ENCODE measurements at regions not wholly inside any gene's neighbourhood (a gene's known extent, or its start where the extent isn't known, plus 50 kb on each side); places are given as distances from the start of the nearest gene placed in this dataset.
A peak's percentile ranks its signal among the peaks of the same experiment; 100 is the strongest.
"Not testable (repeated sequence)": the region's sequence is repeated elsewhere in the genome, so short reads cannot be mapped to it uniquely, and the experiment has no call there.

DNA sequence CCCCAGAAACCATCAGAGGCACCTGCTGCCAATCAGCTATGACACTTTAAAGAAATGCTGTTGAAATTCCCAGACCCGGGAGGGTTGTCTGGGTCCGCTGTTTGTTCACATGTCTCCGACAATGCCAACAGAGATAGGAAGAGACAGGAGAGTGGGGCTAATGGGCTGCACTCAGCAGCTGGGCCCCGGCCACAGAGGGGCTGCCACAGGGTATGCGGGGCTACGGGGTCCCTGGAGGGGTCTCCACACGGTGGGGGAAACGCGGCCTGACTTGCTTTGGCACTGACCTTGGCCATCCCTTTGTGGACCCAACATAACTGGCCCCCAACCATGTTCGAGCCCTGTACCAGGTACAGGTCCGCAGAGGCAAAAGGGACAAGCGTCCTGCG lies 121.0 kb upstream of the PPP1R26 start:
- DNase-seq (ENCODE audit: low spot score): no peak

DNA sequence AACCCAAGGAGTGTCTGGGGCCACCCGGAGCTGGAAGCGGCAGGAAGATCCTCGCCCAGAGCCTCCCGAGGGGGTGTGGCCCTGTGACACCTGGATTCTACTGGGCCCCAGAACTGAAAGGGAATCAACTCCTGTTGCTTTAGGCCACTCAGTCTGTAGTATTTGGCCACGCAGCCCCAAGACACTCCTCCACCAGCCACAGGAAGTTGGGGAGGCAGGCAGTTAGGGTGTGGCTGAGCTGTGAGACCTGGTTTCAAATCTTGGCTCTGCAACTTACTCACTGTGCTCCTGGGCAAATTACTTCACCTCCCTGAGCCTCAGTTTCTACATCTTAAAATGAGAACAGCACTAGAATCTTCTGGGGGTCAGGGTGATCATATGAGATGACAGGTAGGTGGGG lies 119.8 kb upstream of the PPP1R26 start:
- no peak for DNase-seq (ENCODE audit: low spot score)

DNA sequence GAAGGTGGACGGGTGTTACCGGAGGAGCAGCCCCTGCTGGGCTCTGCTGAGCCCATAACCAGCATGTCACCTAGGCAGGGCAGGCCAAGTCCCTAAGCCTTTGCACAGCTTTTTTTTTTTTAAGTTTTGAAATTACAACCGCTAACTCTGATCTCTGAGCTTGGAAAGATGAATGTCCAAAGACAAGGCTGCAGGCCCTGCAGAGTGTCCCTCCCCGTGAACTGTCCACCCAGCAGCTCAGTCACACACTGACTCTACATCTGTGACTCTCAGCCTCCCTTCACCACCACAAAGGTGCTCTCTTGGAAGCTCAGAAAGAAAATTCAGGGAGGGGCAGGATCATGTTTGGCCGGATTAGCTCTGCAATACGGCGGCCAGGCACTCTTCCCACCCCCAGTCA lies 119.0 kb upstream of the PPP1R26 start:
- no peak for DNase-seq (ENCODE audit: low spot score)

DNA sequence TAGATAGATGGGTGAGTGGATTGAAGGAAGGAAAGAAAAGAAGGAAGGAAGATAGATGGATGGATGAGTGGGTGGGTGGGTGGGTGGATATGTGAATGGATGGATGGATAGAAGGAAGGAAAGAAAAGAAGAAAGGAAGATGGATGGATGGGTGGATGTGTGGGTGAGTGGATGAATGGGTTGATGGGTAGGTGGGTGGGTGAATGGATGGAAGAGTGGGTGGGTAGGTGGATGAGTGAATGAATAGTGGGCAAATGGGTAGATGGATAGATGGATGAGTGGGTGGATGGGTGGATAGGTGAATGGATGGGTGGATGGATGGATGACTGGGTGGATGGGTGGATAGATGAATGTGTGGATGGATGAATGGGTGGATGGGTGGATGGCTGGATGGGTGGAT lies 117.9 kb upstream of the PPP1R26 start:
- DNase-seq (ENCODE audit: low spot score): not testable (repeated sequence)

DNA sequence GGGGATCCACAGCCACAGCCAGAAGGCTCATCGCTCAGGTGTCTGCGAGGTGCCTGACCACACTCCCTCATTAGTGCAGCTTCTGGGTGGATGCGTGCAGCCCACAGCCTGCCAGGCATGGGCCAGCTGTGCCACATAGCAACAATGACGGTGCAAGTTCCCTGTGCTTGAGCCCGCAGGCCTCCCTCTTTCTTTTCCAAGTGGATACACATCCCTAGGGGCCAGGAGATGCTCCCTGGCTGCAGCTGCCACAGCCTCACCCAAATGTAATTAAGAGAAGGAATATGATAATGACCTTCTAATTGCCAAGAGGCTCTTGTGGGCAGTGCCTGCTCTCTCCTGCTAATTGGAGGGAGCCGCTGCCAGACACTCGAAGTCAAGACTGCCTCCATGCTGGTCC lies 116.0 kb upstream of the PPP1R26 start:
- DNase-seq (ENCODE audit: low spot score): no peak

DNA sequence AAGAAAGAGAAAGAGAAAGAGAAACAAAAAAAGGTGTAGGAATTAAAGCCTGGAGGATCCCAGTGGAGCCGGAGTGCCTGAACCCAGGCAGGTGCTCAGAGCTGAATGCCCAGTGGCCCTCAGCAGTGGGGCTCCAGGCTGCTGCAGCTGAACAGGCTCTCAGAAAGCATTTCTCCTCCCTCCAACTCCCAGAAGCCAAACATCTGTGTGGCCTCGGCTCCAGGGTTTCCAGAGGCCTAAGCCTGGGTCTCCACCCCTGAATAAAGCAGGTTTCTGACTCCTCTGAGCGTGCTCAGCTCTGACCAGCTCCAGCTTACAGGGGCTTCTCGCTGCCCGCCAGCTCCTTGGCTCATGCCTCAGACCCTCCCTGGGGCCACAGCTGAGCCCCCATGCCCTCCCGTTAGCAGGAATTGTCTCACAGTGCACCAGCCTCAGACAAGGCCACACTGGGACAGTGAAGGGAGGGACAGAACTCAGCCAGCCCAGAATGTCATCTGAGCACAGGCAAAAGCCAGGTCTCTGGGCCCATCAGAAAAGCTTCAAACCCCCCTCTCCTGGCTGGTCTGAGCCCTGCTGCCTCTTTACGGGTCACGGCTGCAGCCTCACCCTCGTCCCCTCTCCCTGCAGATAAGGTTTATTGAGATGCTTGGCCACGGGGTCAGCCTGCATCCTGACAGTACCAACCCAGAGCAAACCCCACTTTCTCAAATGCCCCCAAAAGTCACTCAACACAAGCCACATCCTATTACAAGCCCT lies 114.4 kb upstream of the PPP1R26 start:
- DNase-seq (ENCODE audit: low spot score): no peak

DNA sequence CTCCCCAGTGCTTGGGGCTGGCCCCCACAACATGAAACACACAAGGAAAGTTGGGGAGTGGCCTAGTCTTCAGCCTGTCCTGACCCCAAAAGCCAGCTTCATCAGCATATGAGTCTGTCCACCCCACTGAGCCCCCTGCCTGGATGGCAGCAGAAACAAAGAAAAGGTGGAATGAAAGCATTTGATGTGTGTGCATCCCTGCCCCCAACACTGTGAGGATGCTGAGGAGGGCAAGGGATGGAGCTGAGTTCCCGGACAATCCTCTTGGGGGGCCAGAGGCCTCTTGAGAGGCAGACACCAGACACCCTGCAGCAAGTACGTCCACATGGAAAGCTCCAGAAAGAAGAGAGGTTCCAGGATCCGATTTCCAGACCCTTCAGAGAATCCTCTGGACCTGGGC lies 113.5 kb upstream of the PPP1R26 start:
- no peak for DNase-seq (ENCODE audit: low spot score)

DNA sequence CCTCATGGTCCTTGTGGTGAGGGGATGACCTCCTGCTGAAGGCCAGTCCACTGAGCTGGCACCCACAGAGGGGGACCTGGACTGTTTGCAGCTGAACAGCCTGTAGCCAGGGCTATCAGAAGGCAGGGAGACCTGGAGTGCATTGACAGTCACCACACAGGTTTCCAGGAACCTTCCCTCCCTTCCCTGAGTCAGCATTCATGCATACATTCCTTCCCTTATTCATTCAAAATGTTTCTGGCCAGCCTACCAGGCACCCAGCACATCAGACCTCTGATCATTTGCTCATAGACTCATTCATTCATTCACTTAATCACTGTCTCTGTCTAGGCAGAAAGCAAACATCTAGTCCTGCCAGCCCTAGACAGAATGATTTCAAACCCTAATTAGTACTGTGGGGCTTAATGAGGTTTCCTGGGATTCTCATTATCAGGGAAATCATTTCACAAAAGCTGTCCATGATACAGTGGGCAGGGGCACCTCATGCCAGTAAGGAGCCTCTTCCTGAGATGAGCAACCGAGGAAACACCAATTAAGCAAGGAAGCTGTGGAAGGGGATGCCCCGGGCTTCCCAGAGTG lies 110.1 kb upstream of the PPP1R26 start:
- DNase-seq (ENCODE audit: low spot score): no peak

DNA sequence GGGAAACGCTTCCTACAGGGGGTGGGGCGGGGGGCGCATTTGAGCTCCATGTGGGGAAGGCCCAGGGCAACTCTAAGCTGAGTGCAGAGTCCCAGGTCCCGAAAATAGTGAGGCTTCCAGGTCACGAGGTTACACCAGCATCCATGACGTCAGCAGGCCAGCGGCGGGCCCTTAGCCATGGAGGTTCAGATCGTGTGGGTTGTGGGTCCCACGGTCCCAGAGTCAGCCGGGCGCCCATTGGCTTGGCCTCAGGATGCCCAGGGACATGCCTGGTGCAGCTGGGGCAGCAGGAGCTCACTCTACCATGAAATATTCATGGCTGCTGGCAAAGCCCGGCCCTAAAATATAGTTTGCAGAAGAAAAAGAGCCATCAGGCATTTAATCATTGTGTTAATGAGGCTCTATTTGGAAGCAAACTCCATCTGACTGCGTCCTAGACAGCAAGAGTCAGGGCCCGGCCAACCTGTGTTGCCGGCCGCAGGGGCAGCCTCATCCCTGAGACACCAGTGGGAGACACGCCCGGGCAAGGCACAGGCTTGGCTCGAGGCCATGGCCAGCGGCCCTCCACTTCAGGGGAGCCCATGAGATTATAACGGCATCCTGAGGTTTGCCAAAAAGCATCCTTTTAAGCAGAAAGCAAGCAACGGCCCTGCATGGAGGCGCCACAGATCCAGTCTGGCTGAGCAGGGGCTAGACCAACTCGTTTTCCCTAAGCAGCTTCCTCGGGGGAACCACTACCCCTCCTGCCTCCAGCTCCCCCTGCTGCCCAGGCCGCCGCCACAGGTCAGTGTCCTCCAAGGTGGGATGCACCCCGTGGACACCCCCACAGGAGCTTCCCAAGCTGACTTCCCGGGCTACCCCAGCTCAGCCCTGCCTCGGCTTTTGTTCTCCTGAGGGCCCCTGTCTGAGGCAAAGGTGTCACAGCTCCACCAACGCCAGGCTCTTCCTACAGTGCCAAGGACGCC lies 108.9 kb upstream of the PPP1R26 start:
- no peak for DNase-seq (ENCODE audit: low spot score)

DNA sequence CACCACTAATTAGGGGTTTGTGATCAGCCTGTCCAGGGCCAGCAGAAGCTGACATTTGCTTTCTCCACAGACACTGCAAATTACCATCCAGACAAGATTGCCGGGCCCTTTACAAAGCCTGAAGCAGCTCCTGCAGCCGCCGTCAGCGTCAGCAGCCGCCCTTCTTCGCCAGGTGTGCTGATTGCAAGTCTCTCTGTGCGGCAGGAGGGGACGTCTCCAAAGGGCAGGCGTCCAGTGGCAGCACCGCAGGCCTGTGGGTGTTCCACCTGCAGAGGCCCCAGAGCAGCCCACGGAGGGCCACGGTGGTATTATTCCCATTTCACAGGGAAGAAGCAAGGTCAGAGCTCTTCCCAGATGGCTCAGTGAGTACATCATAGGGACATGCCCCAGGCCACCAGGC lies 108.0 kb upstream of the PPP1R26 start:
- DNase-seq (ENCODE audit: low spot score): no peak

DNA sequence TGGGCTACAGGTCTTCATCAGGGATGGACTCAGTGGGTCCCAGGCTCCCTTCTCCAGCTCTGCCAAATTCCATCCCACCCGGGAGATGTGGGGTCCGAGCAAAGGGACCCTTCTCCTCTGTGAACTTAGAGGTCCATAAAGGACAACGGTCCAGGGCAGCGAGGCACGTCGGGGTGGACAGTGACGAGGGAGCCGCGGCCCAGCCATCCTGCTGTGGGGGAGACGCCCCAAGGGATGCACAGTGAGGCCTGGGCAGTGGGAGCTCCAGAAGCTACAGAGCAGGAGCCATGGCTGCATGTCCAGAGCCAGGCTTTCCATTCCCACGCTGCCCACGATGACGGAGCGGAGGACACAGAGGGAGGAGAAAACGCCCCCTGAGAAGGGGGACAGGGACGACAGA lies 107.5 kb upstream of the PPP1R26 start:
- DNase-seq (ENCODE audit: low spot score): no peak

DNA sequence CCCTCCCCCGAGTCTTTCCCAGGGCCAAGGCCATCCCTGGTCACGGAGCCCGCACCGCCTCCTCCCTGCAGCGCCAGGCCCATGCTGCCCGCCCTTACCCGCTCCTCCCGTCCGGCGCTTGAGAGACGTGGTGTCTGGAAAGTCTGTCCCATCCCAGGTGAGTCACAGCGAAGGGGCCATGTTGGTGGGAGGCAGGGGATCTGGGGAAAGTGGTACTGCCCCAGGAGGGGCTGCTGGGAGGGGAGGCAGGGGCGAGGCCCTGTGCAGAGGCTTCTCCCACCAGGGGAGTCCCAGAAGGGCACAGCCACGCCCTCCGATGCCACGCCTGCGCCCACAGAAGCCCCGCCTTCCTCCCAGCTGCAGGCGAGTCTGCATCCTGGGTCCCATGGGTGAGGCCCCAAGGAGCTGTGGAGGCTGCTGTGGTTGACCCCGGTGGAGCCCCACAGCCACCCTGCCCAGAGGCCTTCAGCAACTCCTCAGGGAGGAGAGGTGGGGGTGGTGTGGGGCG lies 107.0 kb upstream of the PPP1R26 start:
- no peak for DNase-seq (ENCODE audit: low spot score)

DNA sequence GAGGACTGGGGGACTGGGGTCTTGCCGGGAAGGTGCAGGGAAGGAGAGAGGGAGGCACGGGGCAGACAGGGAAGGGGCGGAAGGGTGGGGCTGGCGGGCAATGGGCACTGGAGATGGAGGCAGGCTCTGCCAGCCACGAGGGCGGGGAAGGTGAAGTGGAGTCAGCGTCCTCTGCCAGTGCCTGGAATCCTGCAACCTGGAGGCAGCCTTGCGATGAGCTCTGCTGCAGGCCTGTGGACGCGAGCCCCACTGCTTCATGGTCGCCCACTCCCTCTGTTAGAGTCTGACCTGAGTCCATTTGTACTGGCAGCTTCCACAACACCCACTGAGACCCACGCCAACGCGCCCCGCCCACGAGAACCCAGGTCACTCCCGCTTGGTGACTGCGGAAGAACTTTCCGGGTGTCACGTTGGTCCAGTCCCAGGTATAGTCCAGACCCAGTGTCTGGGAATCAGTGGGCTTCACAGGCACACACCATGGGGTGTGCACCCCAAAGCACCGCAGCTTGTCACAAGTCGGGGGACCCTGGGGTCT lies 106.4 kb upstream of the PPP1R26 start:
- no peak for DNase-seq (ENCODE audit: low spot score)

DNA sequence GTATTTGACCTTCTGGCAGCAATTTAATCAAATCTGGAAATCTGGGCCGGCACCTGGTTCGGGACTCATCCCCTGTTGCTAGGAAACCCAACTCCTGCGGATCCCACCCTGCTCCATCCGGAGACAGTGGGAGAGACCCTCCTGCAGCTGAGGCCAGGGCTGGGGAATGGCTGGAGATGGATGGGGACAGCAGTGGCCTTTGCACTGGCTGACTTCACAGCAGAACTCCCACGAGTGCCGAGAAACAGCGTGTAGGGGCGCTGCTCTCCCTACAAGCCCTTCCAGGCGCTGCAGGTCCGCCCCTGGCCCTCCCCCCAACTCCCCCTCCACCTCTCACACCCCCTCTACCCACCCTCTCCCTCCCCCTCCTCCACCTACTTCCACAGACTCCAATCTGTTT lies 105.8 kb upstream of the PPP1R26 start:
- no peak for DNase-seq (ENCODE audit: low spot score)

DNA sequence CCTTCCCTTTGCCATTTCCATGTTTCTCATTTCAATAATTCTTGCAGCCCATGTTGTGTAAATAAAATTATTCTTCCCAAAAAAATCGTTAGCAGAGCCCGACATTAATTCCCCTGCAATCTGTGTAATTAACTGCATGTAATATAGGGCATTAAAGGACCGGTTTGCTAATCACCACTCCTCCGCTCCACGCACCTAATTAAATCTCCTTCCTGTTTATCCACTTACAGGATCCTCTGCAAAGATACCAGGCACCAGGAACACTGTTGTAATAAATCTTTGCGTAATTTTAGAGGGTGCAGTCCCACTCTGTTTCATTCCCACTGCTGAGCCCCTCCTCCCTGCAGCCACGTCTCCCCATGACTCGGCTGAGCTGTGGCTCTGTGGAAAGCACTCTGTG lies 105.0 kb upstream of the PPP1R26 start:
- DNase-seq (ENCODE audit: low spot score): no peak

DNA sequence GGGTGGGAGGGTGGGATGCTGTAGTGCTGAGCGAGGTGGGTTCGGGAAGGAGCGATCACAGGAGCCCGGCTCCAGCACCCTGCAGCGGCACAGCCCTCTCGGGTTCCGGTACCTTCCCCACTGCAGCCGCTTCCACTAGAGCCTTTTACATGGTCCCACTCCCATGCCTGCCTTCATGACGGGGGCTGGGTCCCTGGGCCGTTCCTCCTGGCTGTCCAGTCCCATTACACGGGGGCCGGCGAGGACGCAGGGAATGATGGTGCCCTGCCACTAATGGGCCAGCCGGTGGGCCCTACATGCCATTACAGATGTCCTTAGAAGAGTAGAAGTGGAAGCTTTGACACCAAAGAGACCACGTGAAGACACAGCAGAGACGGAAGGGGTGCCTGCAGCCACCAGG lies 104.6 kb upstream of the PPP1R26 start:
- no peak for DNase-seq (ENCODE audit: low spot score)

DNA sequence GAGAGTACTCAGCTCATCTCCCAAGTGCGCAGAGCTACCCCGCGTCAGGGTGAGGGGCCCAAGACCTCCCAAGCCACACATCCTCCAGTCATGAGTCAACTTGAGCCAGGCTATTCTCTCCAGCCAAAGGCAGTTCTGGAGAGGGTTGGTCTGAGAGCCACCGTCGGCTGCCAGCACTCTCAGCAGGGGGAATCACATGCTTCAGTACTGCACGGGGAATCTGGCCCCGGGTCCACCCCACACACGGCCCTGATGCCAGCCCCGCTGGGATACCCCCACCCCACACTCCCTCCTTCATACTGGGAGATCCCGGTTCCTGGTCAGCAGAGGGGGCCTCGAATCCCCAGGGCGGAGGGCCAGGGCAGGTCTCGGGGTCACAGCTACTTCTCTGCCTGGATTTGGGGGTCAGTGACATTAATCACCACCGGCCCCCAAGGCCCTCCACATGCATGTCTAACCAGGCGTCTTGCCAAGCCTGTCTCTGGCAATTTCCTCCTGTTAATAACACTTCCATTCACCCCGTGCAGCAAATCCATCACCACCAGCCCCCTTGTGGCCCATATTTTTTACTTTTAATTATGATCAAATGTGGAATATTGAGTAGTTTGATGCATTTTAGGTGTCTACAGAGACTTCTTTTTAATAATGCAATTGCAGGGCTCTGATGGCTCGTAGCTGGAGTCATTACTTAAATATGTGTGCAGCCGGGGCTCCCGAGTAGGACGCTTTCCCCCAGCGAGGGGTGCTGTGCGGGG lies 102.9 kb upstream of the PPP1R26 start:
- peak; percentile 31 for DNase-seq (ENCODE audit: low spot score)

DNA sequence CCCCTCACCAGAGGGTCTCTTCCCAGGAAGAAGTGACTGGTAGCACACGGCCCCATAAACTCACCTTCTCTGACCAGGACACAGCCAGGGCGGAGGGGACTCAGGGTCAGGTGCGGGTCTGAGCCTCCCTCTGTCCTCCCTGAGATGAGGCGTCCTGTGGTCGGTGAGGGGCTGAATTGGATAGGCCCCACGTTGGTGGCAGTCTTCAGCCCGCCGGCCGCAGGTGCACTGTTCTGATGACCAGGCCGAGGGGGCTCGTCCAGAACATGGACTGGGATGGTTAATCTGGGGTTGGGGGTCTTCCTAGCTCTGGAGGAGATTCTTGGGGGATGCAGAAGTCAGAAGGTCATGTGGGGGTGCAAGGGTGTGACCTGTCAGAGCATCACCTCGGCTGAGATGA lies 102.2 kb upstream of the PPP1R26 start:
- DNase-seq (ENCODE audit: low spot score): no peak

DNA sequence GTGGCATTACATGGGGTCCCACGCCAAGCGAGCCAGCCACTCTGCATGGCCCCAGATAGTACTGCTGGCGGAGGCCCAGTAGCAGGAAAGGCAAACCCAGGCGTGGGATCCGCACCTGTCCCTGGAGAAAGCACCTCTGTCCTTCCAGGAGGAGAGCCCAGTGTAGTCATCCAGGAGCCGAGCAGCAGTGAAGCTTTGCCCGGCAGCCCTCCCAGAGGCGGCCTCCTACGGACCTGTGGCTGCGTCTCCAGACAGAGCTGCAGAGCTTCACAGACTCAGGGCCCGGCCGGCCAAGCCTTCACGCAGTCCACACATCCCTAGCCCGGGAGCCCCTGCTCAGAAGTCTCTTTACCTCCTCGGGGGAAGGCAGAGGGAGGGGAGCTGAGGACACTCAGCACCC lies 100.8 kb upstream of the PPP1R26 start:
- no peak for DNase-seq (ENCODE audit: low spot score)

DNA sequence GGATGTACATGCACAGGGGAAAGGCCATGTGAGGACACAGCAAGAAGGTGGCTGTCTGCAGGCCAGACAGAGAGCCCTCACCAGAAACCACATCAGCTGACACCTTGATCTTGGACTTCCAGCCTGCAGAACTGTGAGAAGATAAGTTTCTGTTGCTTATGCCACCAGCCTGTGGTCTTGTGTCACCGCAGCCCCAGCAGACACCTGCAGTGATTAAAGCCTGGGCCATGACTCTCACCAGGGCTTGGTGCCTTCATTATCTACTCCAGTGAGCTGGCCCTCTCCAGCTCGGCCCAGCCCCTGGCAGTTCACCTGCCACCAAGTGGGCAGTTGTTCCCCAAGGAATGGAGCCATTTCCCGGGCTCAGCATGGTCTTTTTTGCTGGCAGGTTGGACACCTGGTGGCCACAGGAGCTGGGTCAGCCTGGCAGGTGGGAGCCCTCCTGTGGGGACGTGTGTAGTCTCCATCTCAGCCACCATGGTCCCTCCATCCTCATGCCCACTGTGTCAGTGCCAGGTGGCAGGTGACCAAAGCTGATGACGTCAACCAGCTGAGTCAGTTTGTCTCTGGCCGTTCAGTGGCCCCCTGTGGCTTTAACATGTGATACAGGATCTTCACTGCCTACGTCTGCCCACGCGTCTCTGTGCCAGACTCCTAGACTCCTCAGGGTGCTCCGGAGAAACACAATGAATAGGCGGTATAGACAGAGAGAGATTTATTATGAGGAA lies 99.9 kb upstream of the PPP1R26 start:
- peak; percentile 77 for DNase-seq (ENCODE audit: low spot score)

DNA sequence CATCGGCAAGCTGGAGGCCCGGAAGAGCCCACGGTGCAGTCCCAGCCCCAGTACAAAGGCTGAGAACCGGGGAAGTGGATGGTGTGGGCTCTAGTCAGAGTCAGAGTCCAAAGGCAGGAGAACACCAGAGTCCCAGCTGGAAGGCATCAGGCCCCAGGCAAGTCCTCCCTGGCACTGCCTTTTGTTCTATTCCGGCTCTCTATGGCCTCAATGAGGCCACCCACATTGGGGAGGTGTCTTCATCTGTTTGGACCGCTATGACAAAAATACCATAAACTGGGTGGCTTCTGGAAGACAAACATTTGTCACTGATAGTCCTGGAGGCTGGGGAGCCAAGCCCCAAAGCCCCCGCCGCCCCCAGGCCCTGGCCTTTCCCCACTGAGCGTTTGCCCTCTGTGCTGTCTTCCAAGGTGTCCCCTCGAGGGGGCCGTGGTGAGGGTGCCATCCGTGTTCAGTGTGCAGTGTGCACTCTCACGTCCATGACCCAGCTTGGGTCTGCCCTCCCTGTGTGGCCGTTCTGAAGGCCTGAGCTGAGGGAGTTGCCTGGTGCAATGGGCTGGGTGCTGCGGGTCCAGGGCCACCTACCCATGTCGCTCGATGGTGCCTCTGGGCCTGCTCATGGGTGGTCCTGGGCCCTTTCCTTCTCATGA lies 99.1 kb upstream of the PPP1R26 start:
- no peak for DNase-seq (ENCODE audit: low spot score)
